ENCODE measurements at regions not wholly inside any gene's neighbourhood (a gene's known extent, or its start where the extent isn't known, plus 50 kb on each side); places are given as distances from the start of the nearest gene placed in this dataset.

DNA sequence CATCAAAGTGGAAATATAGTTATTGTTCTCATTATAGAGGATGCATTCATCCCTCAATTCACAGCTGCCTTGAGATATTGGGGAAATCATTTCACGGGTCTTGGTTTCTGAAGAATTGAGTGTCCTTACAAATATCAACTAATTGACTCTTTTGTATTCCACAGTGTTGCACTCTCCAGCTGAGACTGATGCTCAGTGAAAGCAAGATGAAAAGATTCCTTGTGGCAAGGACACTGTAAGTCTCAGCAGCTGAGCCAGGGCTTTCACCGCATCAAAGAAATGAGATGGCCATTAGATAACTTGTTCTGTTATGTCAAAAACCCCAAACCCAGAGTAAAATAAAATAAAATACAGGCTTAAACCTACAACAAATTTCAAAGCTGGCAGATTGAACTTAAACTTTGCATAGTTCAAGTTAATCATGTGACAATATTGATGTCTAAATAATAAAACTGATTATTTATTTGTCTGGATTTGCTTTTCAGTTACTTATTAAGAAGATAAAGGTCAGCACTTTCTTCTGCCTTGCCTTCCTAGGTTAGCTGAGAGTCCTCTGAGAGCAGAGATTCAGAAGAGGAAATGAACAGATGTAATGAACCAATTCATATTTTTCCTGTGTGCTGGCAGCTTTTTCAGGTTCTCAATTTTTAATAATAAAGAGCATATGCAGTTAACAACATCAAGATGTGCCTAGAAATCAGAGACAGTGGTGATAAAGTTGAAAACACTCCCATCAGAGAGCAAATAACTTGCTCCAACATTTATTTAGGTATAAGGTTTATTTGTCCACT is 82.4 kb upstream of the SMLR1 start:
- TF ChIP-seq, protein P1, sequence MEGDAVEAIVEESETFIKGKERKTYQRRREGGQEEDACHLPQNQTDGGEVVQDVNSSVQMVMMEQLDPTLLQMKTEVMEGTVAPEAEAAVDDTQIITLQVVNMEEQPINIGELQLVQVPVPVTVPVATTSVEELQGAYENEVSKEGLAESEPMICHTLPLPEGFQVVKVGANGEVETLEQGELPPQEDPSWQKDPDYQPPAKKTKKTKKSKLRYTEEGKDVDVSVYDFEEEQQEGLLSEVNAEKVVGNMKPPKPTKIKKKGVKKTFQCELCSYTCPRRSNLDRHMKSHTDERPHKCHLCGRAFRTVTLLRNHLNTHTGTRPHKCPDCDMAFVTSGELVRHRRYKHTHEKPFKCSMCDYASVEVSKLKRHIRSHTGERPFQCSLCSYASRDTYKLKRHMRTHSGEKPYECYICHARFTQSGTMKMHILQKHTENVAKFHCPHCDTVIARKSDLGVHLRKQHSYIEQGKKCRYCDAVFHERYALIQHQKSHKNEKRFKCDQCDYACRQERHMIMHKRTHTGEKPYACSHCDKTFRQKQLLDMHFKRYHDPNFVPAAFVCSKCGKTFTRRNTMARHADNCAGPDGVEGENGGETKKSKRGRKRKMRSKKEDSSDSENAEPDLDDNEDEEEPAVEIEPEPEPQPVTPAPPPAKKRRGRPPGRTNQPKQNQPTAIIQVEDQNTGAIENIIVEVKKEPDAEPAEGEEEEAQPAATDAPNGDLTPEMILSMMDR (IDR thresholded peaks at IDR 0.05) = no peak
- TF ChIP-seq POLR2A (IDR thresholded peaks at IDR 0.05) = no peak
